Fibroblast of mammary gland (primary cell): ENCODE measurements at regions not wholly inside any gene's neighbourhood (a gene's known extent, or its start where the extent isn't known, plus 50 kb on each side); places are given as distances from the start of the nearest gene placed in this dataset.

ENCODE experiments used
- DNase-seq: peaks from one replicate; pipeline ENCODE4 v3.0.0-alpha.2; 2010; ENCODE audit warnings: low read depth
- H3K4me3 ChIP-seq: 2 replicates; pipeline ENCODE4 v1.5.1; 2011; ENCODE audit warnings: low read depth, mild to moderate bottlenecking, low read length, moderate library complexity; ENCODE audit not compliant: control insufficient read depth
- CTCF ChIP-seq: conservative IDR thresholded peaks from 2 replicates; pipeline ENCODE4 v1.5.1; 2011; ENCODE audit warnings: low read depth, low read length, inconsistent platforms; ENCODE audit not compliant: control insufficient read depth, insufficient read depth

- no peak overlapping the region for H3K4me3 ChIP-seq
- TF ChIP-seq CTCF, result no peak
- no peak for DNase-seq
These were observed 118.9 kb upstream of the CCDC54 start for GRCh38 chr3:107258300-107258699.

GRCh38 chr3:107260207-107260606 lies 117.0 kb upstream of the CCDC54 start:
- no peak for TF ChIP-seq CTCF
- no peak overlapping the region for H3K4me3 ChIP-seq
- DNase-seq, result no peak

- H3K4me3 ChIP-seq, result peak overlapping the region; percentile 23
These were observed 113.8 kb upstream of the CCDC54 start for GRCh38 chr3:107263269-107264021.

GRCh38 chr3:107264888-107265287 lies 112.4 kb upstream of the CCDC54 start:
- no peak for DNase-seq
- H3K4me3 ChIP-seq, result no peak overlapping the region
- TF ChIP-seq CTCF, result no peak

More at GRCh38 chr3:107263269-107264021, 113.8 kb upstream of the CCDC54 start:
- peak; percentile 83 for DNase-seq
- no peak for TF ChIP-seq CTCF

GRCh38 chr3:107265526-107265925 lies 111.7 kb upstream of the CCDC54 start:
- DNase-seq, result no peak

DNA sequence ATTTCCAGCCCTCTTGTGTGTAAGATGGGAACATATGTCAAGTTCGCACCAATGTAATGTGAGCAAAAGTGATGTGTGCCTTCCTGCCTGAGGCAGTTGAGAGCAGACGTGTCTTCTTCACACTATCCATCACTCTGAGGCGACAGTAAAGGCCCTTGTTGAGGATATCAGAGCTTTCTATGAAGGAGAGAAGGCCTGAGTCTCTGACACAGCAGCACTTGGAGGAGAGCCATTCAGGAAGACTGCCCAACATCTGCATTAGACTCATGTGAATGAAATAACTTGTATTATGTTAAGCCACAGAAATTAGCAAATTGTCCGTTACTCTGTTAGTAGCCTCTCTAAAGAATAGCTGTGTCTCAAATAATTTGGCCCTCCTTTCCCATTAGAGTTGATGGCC lies 108.8 kb upstream of the CCDC54 start:
- TF ChIP-seq CTCF, result no peak
- DNase-seq, result peak; percentile 39

More at GRCh38 chr3:107265526-107265925, 111.7 kb upstream of the CCDC54 start:
- no peak overlapping the region for H3K4me3 ChIP-seq
- no peak for TF ChIP-seq CTCF

More for the DNA sequence above, 108.8 kb upstream of the CCDC54 start:
- no peak overlapping the region for H3K4me3 ChIP-seq
